Naive B cell (primary cell): ENCODE measurements at regions not wholly inside any gene's neighbourhood (a gene's known extent, or its start where the extent isn't known, plus 50 kb on each side); places are given as distances from the start of the nearest gene placed in this dataset.
"Not testable (repeated sequence)": the region's sequence is repeated elsewhere in the genome, so short reads cannot be mapped to it uniquely, and the experiment has no call there.

Experiments
- ATAC-seq, 2 donors: fragments of 150-1000 bp; cut with Tn5 transposase; 2 replicates each; pipeline ENCODE4 v1.10.0; 2021; ENCODE audit warnings: low read depth in 2 of 2, mild to moderate bottlenecking in 2 of 2, moderate library complexity in 2 of 2
- DNase-seq: peaks from one replicate; pipeline ENCODE4 v3.0.0; 2022
- H3K27ac Mint-ChIP-seq, 6 donors: one replicate each; pipeline ENCODE4 v1.8.0; 2020 to 2022; ENCODE audit warnings: mild to moderate bottlenecking in 6 of 6, mixed read lengths in 6 of 6, moderate library complexity in 5 of 6, inconsistent platforms in 2 of 6
- H3K27me3 Mint-ChIP-seq, 3 donors: one replicate each; pipeline ENCODE4 v1.8.0; 2021 to 2022; ENCODE audit warnings: mixed read lengths in 3 of 3, mild to moderate bottlenecking in 1 of 3
- H3K36me3 Mint-ChIP-seq, 2 donors: one replicate each; pipeline ENCODE4 v1.8.0; 2020 to 2022; ENCODE audit warnings: mixed read lengths in 2 of 2, inconsistent platforms in 1 of 2, mild to moderate bottlenecking in 1 of 2
- H3K4me1 Mint-ChIP-seq, 3 donors: one replicate each; pipeline ENCODE4 v1.8.0; 2020 to 2022; ENCODE audit warnings: mixed read lengths in 3 of 3, inconsistent platforms in 1 of 3, mild to moderate bottlenecking in 1 of 3, moderate library complexity in 1 of 3
- H3K4me3 Mint-ChIP-seq, 8 donors: one replicate each; pipeline ENCODE4 v1.8.0; 2020 to 2022; ENCODE audit warnings: mild to moderate bottlenecking in 8 of 8, mixed read lengths in 8 of 8, moderate library complexity in 8 of 8, inconsistent platforms in 2 of 8
- H3K9me3 Mint-ChIP-seq, 7 donors: one replicate each; pipeline ENCODE4 v1.8.0; 2020 to 2022; ENCODE audit warnings: mixed read lengths in 7 of 7, mild to moderate bottlenecking in 5 of 7, inconsistent platforms in 2 of 7, moderate library complexity in 1 of 7

GRCh38 chr10:23978317-23978716 is 230.6 kb upstream of the KIAA1217 start:
- Mint-ChIP-seq H3K27ac (no peak overlapping the region), H3K4me1 (no peaks in the 10 kb centered on the region), H3K36me3 (no peaks in the 10 kb centered on the region), H3K4me3 (no peak overlapping the region), H3K27me3 (peaks cover 0 to 8% (median 0%) of the 10 kb centered on the region in 3 donors), H3K9me3 (peaks cover 0 to 5% (median 0%) of the 10 kb centered on the region in 7 donors)
- ATAC-seq (no peak), DNase-seq (no peak)

GRCh38 chr10:23980094-23980493 is 228.8 kb upstream of the KIAA1217 start:
- peaks cover 0 to 8% (median 0%) of the 10 kb centered on the region in 3 donors for H3K27me3 Mint-ChIP-seq
- H3K4me1 Mint-ChIP-seq, result no peaks in the 10 kb centered on the region
- no peak for DNase-seq
- H3K4me3 Mint-ChIP-seq, result no peak overlapping the region
- no peak for ATAC-seq
- H3K27ac Mint-ChIP-seq, result peak overlapping the region in 2 of 6 donors; percentile 4 to 72
- no peaks in the 10 kb centered on the region for H3K36me3 Mint-ChIP-seq
- peaks cover 0 to 7% (median 4%) of the 10 kb centered on the region in 7 donors for H3K9me3 Mint-ChIP-seq

GRCh38 chr10:23981520-23982309 is 227.2 kb upstream of the KIAA1217 start:
- H3K27me3 Mint-ChIP-seq, result peaks cover 0 to 4% (median 0%) of the 10 kb centered on the region in 3 donors
- H3K4me1 Mint-ChIP-seq, result no peaks in the 10 kb centered on the region
- H3K27ac Mint-ChIP-seq, result no peak overlapping the region
- H3K36me3 Mint-ChIP-seq, result no peaks in the 10 kb centered on the region
- H3K9me3 Mint-ChIP-seq, result peaks cover 0 to 7% (median 4%) of the 10 kb centered on the region in 7 donors
- DNase-seq (no peak), ATAC-seq (no peak)
- H3K4me3 Mint-ChIP-seq, result no peak overlapping the region

GRCh38 chr10:23984405-23984804 is 224.5 kb upstream of the KIAA1217 start:
- not testable (repeated sequence) for DNase-seq, ATAC-seq, H3K9me3 Mint-ChIP-seq, H3K36me3 Mint-ChIP-seq, H3K27ac Mint-ChIP-seq, H3K4me3 Mint-ChIP-seq, H3K27me3 Mint-ChIP-seq, H3K4me1 Mint-ChIP-seq

- Mint-ChIP-seq H3K9me3 (peaks cover 0 to 7% (median 4%) of the 10 kb centered on the region in 7 donors), H3K27me3 (no peaks in the 10 kb centered on the region), H3K27ac (no peak overlapping the region), H3K4me1 (no peaks in the 10 kb centered on the region), H3K4me3 (no peak overlapping the region), H3K36me3 (no peaks in the 10 kb centered on the region)
- ATAC-seq (no peak), DNase-seq (no peak)
These were observed 220.9 kb upstream of the KIAA1217 start for GRCh38 chr10:23988006-23988405.

- H3K9me3 Mint-ChIP-seq, result no peaks in the 10 kb centered on the region
- peaks cover 0 to 5% (median 0%) of the 10 kb centered on the region in 3 donors for H3K27me3 Mint-ChIP-seq
- no peak overlapping the region for H3K27ac Mint-ChIP-seq
- DNase-seq (no peak), ATAC-seq (no peak)
- no peak overlapping the region for H3K4me3 Mint-ChIP-seq
- H3K36me3 Mint-ChIP-seq, result no peaks in the 10 kb centered on the region
- H3K4me1 Mint-ChIP-seq, result no peaks in the 10 kb centered on the region
These were observed 214.4 kb upstream of the KIAA1217 start for GRCh38 chr10:23994459-23995046.

GRCh38 chr10:23999445-23999844 is 209.5 kb upstream of the KIAA1217 start:
- no peak overlapping the region for H3K4me3 Mint-ChIP-seq
- H3K27ac Mint-ChIP-seq, result no peak overlapping the region
- DNase-seq (no peak), ATAC-seq (no peak)
- H3K4me1 Mint-ChIP-seq, result no peaks in the 10 kb centered on the region
- peaks cover 0 to 9% (median 0%) of the 10 kb centered on the region in 3 donors for H3K27me3 Mint-ChIP-seq
- H3K36me3 Mint-ChIP-seq, result no peaks in the 10 kb centered on the region
- H3K9me3 Mint-ChIP-seq, result no peaks in the 10 kb centered on the region

- ATAC-seq, result no peak
- peaks cover 0 to 2% (median 0%) of the 10 kb centered on the region in 7 donors for H3K9me3 Mint-ChIP-seq
- H3K4me1 Mint-ChIP-seq, result no peaks in the 10 kb centered on the region
- no peak for DNase-seq
- peak overlapping the region in 1 of 6 donors; percentile 60 for H3K27ac Mint-ChIP-seq
- no peaks in the 10 kb centered on the region for H3K36me3 Mint-ChIP-seq
- H3K27me3 Mint-ChIP-seq, result peaks cover 0 to 9% (median 0%) of the 10 kb centered on the region in 3 donors
- H3K4me3 Mint-ChIP-seq, result no peak overlapping the region
These were observed 208.6 kb upstream of the KIAA1217 start for GRCh38 chr10:24000271-24000813.

- ATAC-seq, result no peak
- no peak overlapping the region for H3K27ac Mint-ChIP-seq
- DNase-seq, result no peak
- H3K36me3 Mint-ChIP-seq, result no peaks in the 10 kb centered on the region
- peaks cover 0 to 2% (median 0%) of the 10 kb centered on the region in 7 donors for H3K9me3 Mint-ChIP-seq
- peaks cover 0 to 5% (median 4%) of the 10 kb centered on the region in 3 donors for H3K27me3 Mint-ChIP-seq
- H3K4me3 Mint-ChIP-seq, result peak overlapping the region in 1 of 8 donors; percentile 9
- H3K4me1 Mint-ChIP-seq, result no peaks in the 10 kb centered on the region
These were observed 202.2 kb upstream of the KIAA1217 start for GRCh38 chr10:24006741-24007140.

- H3K36me3 Mint-ChIP-seq, result no peaks in the 10 kb centered on the region
- H3K27ac Mint-ChIP-seq, result no peak overlapping the region
- ATAC-seq, result no peak
- H3K27me3 Mint-ChIP-seq, result peaks cover 0 to 5% (median 4%) of the 10 kb centered on the region in 3 donors
- no peak for DNase-seq
- H3K4me3 Mint-ChIP-seq, result no peak overlapping the region
- peaks cover 0 to 2% (median 0%) of the 10 kb centered on the region in 7 donors for H3K9me3 Mint-ChIP-seq
- H3K4me1 Mint-ChIP-seq, result no peaks in the 10 kb centered on the region
These were observed 201.6 kb upstream of the KIAA1217 start for GRCh38 chr10:24007359-24007758.

- Mint-ChIP-seq H3K4me1 (no peaks in the 10 kb centered on the region), H3K27ac (peak overlapping the region in 1 of 6 donors; percentile 30), H3K27me3 (peaks cover 2 to 5% (median 4%) of the 10 kb centered on the region in 3 donors), H3K4me3 (no peak overlapping the region), H3K9me3 (peaks cover 0 to 2% (median 0%) of the 10 kb centered on the region in 7 donors), H3K36me3 (no peaks in the 10 kb centered on the region)
- ATAC-seq (no peak), DNase-seq (no peak)
These were observed 200.5 kb upstream of the KIAA1217 start for GRCh38 chr10:24008164-24009091.

- Mint-ChIP-seq H3K9me3 (peaks cover 0 to 4% (median 0%) of the 10 kb centered on the region in 7 donors), H3K27me3 (peaks cover 4 to 7% (median 5%) of the 10 kb centered on the region in 3 donors), H3K4me1 (no peaks in the 10 kb centered on the region), H3K36me3 (no peaks in the 10 kb centered on the region), H3K27ac (no peak overlapping the region), H3K4me3 (no peak overlapping the region)
- no peak for ATAC-seq
- DNase-seq, result no peak
These were observed 199.8 kb upstream of the KIAA1217 start for GRCh38 chr10:24009115-24009514.

GRCh38 chr10:24009736-24010135 is 199.2 kb upstream of the KIAA1217 start:
- Mint-ChIP-seq H3K27me3 (peaks cover 4 to 7% (median 5%) of the 10 kb centered on the region in 3 donors), H3K9me3 (peaks cover 0 to 4% (median 0%) of the 10 kb centered on the region in 7 donors), H3K4me1 (no peaks in the 10 kb centered on the region), H3K36me3 (no peaks in the 10 kb centered on the region), H3K27ac (no peak overlapping the region), H3K4me3 (no peak overlapping the region)
- DNase-seq (no peak), ATAC-seq (no peak)
